HG03175 (cell line): ENCODE measurements at regions not wholly inside any gene's neighbourhood (a gene's known extent, or its start where the extent isn't known, plus 50 kb on each side); places are given as distances from the start of the nearest gene placed in this dataset.

Experiments
- ATAC-seq: cut with Tn5 transposase; IDR thresholded peaks from one replicate; pipeline ENCODE4 v1.9.1; 2021; ENCODE audit warnings: mild to moderate bottlenecking, moderate library complexity; ENCODE audit not compliant: unreplicated experiment

- ATAC-seq = no peak
Measured at GRCh38 chr20:52744441-52744840, 227.7 kb upstream of the TSHZ2 start.

GRCh38 chr20:52738081-52738480, 234.1 kb upstream of the TSHZ2 start:
- no peak for ATAC-seq

- no peak for ATAC-seq
Measured at GRCh38 chr20:52736507-52736906, 235.7 kb upstream of the TSHZ2 start.

GRCh38 chr20:52731093-52731492, 241.1 kb upstream of the TSHZ2 start:
- ATAC-seq = no peak

GRCh38 chr20:52727740-52728456, 244.3 kb upstream of the TSHZ2 start:
- ATAC-seq = no peak

GRCh38 chr20:52724541-52724940, 247.6 kb upstream of the TSHZ2 start:
- no peak for ATAC-seq

- no peak for ATAC-seq
Measured at GRCh38 chr20:52722926-52723688, 249.1 kb upstream of the TSHZ2 start.

GRCh38 chr20:52708137-52708536, 264.0 kb upstream of the TSHZ2 start:
- ATAC-seq = no peak

- ATAC-seq = no peak
Measured at GRCh38 chr20:52704553-52704952, 267.6 kb upstream of the TSHZ2 start.

- no peak for ATAC-seq
Measured at GRCh38 chr20:52688345-52688744, 283.8 kb upstream of the TSHZ2 start.

GRCh38 chr20:52684905-52685304, 287.3 kb upstream of the TSHZ2 start:
- no peak for ATAC-seq

- ATAC-seq = no peak
Measured at GRCh38 chr20:52684176-52684575, 288.0 kb upstream of the TSHZ2 start.

- ATAC-seq = no peak
Measured at GRCh38 chr20:52683761-52684160, 288.4 kb upstream of the TSHZ2 start.

GRCh38 chr20:52682237-52682636, 289.9 kb upstream of the TSHZ2 start:
- ATAC-seq = no peak

GRCh38 chr20:52681288-52681687, 290.9 kb upstream of the TSHZ2 start:
- no peak for ATAC-seq

- no peak for ATAC-seq
Measured at GRCh38 chr20:52677216-52677615, 294.9 kb upstream of the TSHZ2 start.

- no peak for ATAC-seq
Measured at GRCh38 chr20:52676283-52676995, 295.7 kb upstream of the TSHZ2 start.

- no peak for ATAC-seq
Measured at GRCh38 chr20:52675375-52675774, 296.8 kb upstream of the TSHZ2 start.

GRCh38 chr20:52668626-52669025, 303.5 kb upstream of the TSHZ2 start:
- ATAC-seq = no peak

- ATAC-seq = no peak
Measured at GRCh38 chr20:52667358-52667757, 304.8 kb upstream of the TSHZ2 start.

- no peak for ATAC-seq
Measured at GRCh38 chr20:52665441-52665840, 306.7 kb upstream of the TSHZ2 start.

- no peak for ATAC-seq
Measured at GRCh38 chr20:52655395-52655794, 316.8 kb upstream of the TSHZ2 start.
